ENCODE measurements at regions not wholly inside any gene's neighbourhood (a gene's known extent, or its start where the extent isn't known, plus 50 kb on each side); places are given as distances from the start of the nearest gene placed in this dataset.
"Not testable (repeated sequence)": the region's sequence is repeated elsewhere in the genome, so short reads cannot be mapped to it uniquely, and the experiment has no call there.

DNA sequence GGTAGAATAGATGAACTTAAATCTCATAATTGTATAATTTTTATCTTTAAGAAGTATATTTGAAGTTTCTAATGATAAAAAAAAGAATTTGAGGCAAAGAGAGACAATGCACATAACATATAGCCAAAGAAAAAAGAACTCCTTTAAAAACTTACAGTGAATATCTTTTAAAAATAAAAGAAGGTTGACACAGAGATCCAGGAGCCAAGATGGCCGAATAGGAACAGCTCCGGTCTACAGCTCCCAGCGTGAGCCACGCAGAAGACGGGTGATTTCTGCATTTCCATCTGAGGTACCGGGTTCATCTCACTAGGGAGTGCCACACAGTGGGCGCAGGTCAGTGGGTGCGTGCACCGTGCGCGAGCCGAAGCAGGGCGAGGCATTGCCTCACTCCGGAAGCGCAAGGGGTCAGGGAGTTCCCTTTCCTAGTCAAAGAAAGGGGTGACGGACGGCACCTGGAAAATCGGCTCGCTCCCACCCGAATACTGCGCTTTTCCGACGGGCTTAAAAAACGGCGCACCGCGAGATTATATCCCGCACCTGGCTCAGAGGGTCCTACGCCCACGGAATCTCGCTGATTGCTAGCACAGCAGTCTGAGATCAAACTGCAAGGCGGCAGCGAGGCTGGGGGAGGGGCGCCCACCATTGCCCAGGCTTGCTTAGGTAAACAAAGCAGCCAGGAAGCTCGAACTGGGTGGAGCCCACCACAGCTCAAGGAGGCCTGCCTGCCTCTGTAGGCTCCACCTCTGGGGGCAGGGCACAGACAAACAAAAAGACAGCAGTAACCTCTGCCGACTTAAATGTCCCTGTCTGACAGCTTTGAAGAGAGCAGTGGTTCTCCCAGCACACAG, 84.9 kb upstream of the G2E3 start:
- H3K4me3 ChIP-seq (ENCODE audit: low read length); H3K4me1 ChIP-seq (ENCODE audit: control insufficient read depth, insufficient read depth, low read length); DNase-seq (ENCODE audit: low read depth); H3K27me3 ChIP-seq (replicated peaks; ENCODE audit: control insufficient read depth, insufficient read depth, low read length); H3K9me3 ChIP-seq (ENCODE audit: control insufficient read depth, low read length); H3K9ac ChIP-seq (ENCODE audit: low read length); H3K36me3 ChIP-seq (ENCODE audit: control insufficient read depth, insufficient read depth, low read length, severe bottlenecking): not testable (repeated sequence)

DNA sequence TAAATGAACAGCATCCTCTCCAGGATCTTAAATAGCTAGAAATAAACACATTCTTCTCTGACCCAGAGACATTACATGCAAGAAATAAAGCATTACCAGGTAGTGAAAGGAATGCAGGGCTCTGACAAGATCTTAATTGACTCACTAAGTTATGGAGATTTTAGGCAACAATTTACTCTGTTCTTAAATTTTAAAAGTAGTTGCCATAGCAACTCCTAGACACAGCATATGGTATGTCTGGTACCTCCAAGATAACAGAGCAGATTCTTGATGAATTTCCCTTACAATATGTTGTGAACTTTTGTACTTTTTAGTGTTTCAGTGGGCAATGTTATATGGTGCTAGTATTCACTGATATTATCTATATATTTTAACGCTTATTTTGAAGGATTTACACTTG, 76.7 kb upstream of the G2E3 start:
- no peaks in the 10 kb centered on the region for H3K27me3 ChIP-seq (replicated peaks; ENCODE audit: control insufficient read depth, insufficient read depth, low read length)
- no peak for DNase-seq (ENCODE audit: low read depth)
- no peak overlapping the region for H3K9ac ChIP-seq (ENCODE audit: low read length)
- H3K4me1 ChIP-seq (ENCODE audit: control insufficient read depth, insufficient read depth, low read length): no peaks in the 10 kb centered on the region
- no peaks in the 10 kb centered on the region for H3K36me3 ChIP-seq (ENCODE audit: control insufficient read depth, insufficient read depth, low read length, severe bottlenecking)
- no peak overlapping the region for H3K4me3 ChIP-seq (ENCODE audit: low read length)
- H3K9me3 ChIP-seq (ENCODE audit: control insufficient read depth, low read length): no peaks in the 10 kb centered on the region

- Histone ChIP-seq H3K36me3 (ENCODE audit: control insufficient read depth, insufficient read depth, low read length, severe bottlenecking) (no peaks in the 10 kb centered on the region), H3K9ac (ENCODE audit: low read length) (no peak overlapping the region), H3K9me3 (ENCODE audit: control insufficient read depth, low read length) (no peaks in the 10 kb centered on the region), H3K27me3 (replicated peaks; ENCODE audit: control insufficient read depth, insufficient read depth, low read length) (no peaks in the 10 kb centered on the region), H3K4me3 (ENCODE audit: low read length) (no peak overlapping the region), H3K4me1 (ENCODE audit: control insufficient read depth, insufficient read depth, low read length) (no peaks in the 10 kb centered on the region)
- no peak for DNase-seq (ENCODE audit: low read depth)
Measured at GRCh38 chr14:30484201-30484600, 74.8 kb upstream of the G2E3 start.

DNA sequence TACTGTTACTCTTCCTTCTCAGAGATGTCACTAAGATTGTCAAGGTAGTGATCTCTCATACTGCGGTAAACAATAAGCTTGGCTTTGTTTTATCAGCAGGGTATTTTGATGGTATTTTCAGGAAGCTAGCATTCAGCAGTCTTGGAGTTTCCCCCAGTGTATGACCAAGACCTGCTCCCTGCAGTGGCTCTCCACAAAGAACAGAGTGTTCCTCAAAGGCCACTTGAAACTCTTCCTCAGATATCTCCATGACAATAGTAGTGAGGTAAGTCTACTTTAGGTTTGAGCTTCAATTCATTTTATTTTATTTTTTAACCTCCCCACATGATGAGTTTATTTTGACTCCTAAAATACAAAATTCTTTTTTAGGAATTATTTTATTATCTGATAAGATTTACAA, 74.0 kb upstream of the G2E3 start:
- H3K4me3 ChIP-seq (ENCODE audit: low read length): no peak overlapping the region
- H3K36me3 ChIP-seq (ENCODE audit: control insufficient read depth, insufficient read depth, low read length, severe bottlenecking): no peaks in the 10 kb centered on the region
- no peaks in the 10 kb centered on the region for H3K27me3 ChIP-seq (replicated peaks; ENCODE audit: control insufficient read depth, insufficient read depth, low read length)
- DNase-seq (ENCODE audit: low read depth): no peak
- H3K9me3 ChIP-seq (ENCODE audit: control insufficient read depth, low read length): no peaks in the 10 kb centered on the region
- no peaks in the 10 kb centered on the region for H3K4me1 ChIP-seq (ENCODE audit: control insufficient read depth, insufficient read depth, low read length)
- no peak overlapping the region for H3K9ac ChIP-seq (ENCODE audit: low read length)

- no peak for DNase-seq (ENCODE audit: low read depth)
- Histone ChIP-seq H3K4me1 (ENCODE audit: control insufficient read depth, insufficient read depth, low read length) (no peaks in the 10 kb centered on the region), H3K27me3 (replicated peaks; ENCODE audit: control insufficient read depth, insufficient read depth, low read length) (no peaks in the 10 kb centered on the region), H3K36me3 (ENCODE audit: control insufficient read depth, insufficient read depth, low read length, severe bottlenecking) (no peaks in the 10 kb centered on the region), H3K4me3 (ENCODE audit: low read length) (no peak overlapping the region), H3K9me3 (ENCODE audit: control insufficient read depth, low read length) (no peaks in the 10 kb centered on the region), H3K9ac (ENCODE audit: low read length) (no peak overlapping the region)
Measured at GRCh38 chr14:30496852-30497251, 62.1 kb upstream of the G2E3 start.

GRCh38 chr14:30499358-30499757, 59.6 kb upstream of the G2E3 start:
- Histone ChIP-seq H3K27me3 (replicated peaks; ENCODE audit: control insufficient read depth, insufficient read depth, low read length) (no peaks in the 10 kb centered on the region), H3K36me3 (ENCODE audit: control insufficient read depth, insufficient read depth, low read length, severe bottlenecking) (no peaks in the 10 kb centered on the region), H3K9me3 (ENCODE audit: control insufficient read depth, low read length) (no peaks in the 10 kb centered on the region), H3K4me3 (ENCODE audit: low read length) (no peak overlapping the region), H3K4me1 (ENCODE audit: control insufficient read depth, insufficient read depth, low read length) (no peaks in the 10 kb centered on the region), H3K9ac (ENCODE audit: low read length) (no peak overlapping the region)
- no peak for DNase-seq (ENCODE audit: low read depth)

DNA sequence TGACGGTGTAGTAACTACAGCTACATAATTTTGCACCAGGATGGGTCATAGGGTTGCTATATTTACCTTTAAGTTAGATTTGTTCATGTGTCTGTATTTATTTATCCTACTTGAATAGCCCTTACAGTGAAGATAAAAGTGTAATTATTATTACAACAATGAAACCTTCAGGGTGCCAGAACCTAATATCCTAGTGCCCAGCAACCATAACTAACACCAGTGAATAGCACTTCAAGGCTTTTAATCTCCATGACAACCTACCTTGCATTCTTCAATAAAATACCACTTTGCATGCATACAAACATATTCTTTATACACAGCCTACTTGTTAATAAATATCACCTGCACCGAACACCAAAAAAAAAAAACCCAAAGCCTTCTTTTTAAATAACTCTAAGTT, 58.7 kb upstream of the G2E3 start:
- Histone ChIP-seq H3K27me3 (replicated peaks; ENCODE audit: control insufficient read depth, insufficient read depth, low read length) (no peaks in the 10 kb centered on the region), H3K4me3 (ENCODE audit: low read length) (no peak overlapping the region), H3K9me3 (ENCODE audit: control insufficient read depth, low read length) (no peaks in the 10 kb centered on the region)

GRCh38 chr14:30507209-30507608, 51.7 kb upstream of the G2E3 start:
- Histone ChIP-seq H3K4me1 (ENCODE audit: control insufficient read depth, insufficient read depth, low read length) (no peaks in the 10 kb centered on the region), H3K36me3 (ENCODE audit: control insufficient read depth, insufficient read depth, low read length, severe bottlenecking) (no peaks in the 10 kb centered on the region), H3K4me3 (ENCODE audit: low read length) (no peak overlapping the region), H3K9ac (ENCODE audit: low read length) (no peak overlapping the region), H3K9me3 (ENCODE audit: control insufficient read depth, low read length) (no peaks in the 10 kb centered on the region), H3K27me3 (replicated peaks; ENCODE audit: control insufficient read depth, insufficient read depth, low read length) (peaks cover 4% of the 10 kb centered on the region)
- DNase-seq (ENCODE audit: low read depth): no peak

More for the DNA sequence above, 58.7 kb upstream of the G2E3 start:
- DNase-seq (ENCODE audit: low read depth): no peak
- Histone ChIP-seq H3K36me3 (ENCODE audit: control insufficient read depth, insufficient read depth, low read length, severe bottlenecking) (no peaks in the 10 kb centered on the region), H3K9ac (ENCODE audit: low read length) (no peak overlapping the region), H3K4me1 (ENCODE audit: control insufficient read depth, insufficient read depth, low read length) (no peaks in the 10 kb centered on the region)
